ENCODE measurements at regions not wholly inside any gene's neighbourhood (a gene's known extent, or its start where the extent isn't known, plus 50 kb on each side); places are given as distances from the start of the nearest gene placed in this dataset.
"Not testable (repeated sequence)": the region's sequence is repeated elsewhere in the genome, so short reads cannot be mapped to it uniquely, and the experiment has no call there.

- DNase-seq (ENCODE audit: low spot score): no peak
Measured at GRCh38 chr1:54474310-54475251, 68.4 kb upstream of the SSBP3 start.

GRCh38 chr1:54471588-54471987, 65.4 kb upstream of the SSBP3 start:
- DNase-seq (ENCODE audit: low spot score): no peak

DNA sequence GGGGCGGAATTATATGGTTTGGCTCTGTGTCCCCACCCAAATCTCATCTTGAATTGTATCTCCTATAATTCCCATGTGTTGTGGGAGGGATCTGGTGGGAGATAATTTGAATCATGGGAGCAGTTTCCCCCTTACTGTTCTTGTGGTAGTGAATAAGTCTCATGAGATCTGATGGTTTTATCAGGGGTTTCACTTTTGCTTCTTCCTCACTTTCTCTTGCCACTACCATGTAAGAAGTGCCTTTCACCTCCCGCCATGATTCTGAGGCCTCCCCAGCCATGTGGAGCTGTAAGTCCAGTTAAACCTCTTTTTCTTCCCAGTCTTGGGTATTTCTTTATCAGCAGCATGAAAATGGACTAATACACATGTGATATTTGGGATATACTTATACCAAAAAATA, 63.2 kb upstream of the SSBP3 start:
- DNase-seq (ENCODE audit: low spot score): not testable (repeated sequence)

DNA sequence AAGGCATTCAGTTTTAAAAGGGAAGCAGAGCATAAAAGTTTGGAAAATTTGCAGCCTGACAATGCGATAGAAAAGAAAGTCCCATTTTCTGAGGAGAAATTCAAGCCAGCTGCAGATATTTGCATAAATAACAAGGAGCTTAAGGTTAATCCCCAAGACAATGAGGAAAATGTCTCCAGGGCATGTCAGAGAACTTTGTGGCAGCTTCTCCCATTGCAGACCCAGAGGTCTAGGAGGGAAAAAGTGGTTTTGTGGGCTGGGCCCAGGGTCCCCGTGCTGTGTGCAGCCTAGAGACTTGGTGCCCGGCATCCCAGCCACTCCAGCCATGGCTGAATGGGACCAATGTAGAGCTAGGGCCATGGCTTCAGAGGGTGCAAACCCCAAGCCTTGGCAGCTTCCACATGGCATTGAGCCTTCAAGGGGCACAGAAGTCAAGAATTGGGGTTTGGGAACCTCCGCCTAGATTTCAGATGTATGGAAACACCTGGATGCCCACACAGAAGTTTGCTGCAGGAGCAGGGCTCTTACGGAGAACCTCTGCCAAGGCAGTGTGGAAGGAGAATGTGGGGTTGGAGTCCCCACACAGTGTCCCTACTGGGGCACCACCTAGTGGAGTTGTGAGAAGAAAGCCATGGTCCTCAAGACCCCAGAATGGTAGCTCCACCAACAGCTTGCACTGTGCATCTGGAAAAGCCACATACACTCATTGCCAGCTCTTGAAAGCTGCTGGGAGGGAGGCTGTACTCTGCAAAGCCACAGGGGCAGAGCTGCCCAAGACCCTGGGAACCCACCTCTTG, 62.3 kb upstream of the SSBP3 start:
- not testable (repeated sequence) for DNase-seq (ENCODE audit: low spot score)

GRCh38 chr1:54465351-54465811, 59.2 kb upstream of the SSBP3 start:
- DNase-seq (ENCODE audit: low spot score): no peak

DNA sequence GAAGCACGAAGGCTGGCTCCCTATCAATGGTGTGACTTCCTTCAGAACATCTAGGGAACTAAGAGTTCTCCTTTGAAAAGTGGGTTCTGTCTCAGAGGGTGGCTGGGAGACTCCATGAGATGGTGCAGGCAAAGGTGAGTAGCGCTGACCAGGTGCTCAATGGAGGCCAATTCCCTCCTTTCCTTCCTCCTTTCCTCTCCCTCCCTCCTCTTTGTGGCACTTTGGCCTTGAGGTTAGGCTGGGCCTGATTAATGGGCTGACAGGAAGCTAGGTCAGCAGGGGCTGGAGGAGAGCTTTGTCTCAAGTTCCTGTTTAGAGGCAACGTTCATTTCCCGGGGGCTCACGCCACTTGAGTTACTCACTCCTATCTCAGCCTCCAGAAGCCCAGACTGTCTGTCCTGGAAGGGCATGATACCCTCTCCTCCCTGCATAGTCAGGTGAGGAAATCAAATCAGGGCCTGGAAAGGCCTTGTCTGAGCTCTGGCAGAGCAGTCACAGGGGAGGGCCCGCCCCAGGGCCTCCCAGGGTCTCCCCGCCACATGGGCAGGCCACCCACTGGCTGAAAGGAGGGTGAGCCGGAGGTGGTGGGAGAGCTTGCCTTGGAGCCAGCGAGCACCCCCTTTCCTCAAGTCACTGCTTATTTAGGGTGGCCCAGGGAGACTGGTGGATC, 58.4 kb upstream of the SSBP3 start:
- no peak for DNase-seq (ENCODE audit: low spot score)

- no peak for DNase-seq (ENCODE audit: low spot score)
Measured at GRCh38 chr1:54464031-54464476, 57.9 kb upstream of the SSBP3 start.

DNA sequence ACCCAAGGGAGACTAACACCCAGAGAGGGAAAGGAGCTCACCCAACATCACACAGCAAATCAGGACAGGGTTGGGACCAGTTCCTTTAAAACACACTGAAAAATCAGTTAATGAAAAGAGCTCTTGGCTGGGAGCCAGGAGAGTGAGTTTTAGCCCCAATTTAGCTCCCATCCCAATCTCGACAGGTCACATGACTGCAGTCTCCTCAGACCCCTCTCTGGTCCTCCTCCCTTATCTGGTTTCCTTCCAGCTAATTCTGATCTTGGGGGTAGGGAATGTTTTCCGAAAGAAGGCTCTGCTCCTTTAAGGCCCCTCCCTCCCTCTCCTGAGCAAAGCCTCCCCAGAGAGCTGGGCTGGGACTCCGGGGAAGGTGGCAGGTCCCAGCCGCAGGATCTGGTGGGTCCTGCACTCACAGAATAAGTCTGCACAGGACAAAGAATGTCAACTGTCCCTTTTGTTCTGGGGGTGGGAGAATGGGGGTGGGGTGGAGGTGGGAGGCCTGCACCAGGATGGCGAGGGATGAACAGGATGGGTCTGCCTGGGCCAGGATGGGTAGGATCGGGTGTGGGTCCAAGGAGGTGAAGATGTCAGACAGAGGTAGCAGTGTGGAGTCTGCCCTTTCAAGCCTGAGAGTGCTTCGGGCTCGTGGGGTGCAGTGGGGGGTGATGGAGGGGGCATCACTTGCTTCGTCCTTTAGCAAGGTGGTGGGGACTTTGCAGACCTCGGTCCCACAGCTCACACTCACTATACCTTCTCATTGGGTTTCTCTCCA, 57.3 kb upstream of the SSBP3 start:
- no peak for DNase-seq (ENCODE audit: low spot score)

DNA sequence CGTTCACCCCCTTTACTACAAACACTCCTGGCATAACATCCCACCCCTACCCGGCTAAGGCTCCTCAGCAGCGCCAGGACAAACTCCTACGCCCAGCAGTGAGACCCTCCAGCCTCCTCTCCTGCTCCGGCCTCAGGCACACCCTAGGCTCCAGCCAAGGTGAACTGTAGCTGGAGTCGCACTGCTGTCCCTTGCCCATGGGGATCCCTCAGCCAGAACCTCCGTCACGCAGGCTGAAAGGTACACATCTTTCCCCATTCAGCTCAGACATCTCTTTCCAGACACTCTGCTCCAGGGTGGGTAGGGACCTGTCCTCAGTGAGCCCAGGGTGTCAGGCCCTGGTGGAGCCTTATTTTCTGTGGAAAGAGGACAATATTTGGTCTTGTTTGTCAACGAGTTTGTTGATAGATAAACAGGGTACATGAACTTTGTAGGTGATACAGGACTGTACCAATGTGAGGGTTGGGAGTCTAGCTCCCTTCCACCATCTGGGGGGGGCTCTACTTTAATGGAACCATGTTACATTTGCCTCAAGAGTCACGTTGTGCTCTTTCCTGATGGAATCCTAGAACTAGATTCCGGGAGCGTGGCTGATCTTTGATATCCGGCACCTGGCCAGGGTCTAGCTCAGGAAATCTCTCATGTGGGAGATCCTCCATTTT, 56.5 kb upstream of the SSBP3 start:
- no peak for DNase-seq (ENCODE audit: low spot score)

DNA sequence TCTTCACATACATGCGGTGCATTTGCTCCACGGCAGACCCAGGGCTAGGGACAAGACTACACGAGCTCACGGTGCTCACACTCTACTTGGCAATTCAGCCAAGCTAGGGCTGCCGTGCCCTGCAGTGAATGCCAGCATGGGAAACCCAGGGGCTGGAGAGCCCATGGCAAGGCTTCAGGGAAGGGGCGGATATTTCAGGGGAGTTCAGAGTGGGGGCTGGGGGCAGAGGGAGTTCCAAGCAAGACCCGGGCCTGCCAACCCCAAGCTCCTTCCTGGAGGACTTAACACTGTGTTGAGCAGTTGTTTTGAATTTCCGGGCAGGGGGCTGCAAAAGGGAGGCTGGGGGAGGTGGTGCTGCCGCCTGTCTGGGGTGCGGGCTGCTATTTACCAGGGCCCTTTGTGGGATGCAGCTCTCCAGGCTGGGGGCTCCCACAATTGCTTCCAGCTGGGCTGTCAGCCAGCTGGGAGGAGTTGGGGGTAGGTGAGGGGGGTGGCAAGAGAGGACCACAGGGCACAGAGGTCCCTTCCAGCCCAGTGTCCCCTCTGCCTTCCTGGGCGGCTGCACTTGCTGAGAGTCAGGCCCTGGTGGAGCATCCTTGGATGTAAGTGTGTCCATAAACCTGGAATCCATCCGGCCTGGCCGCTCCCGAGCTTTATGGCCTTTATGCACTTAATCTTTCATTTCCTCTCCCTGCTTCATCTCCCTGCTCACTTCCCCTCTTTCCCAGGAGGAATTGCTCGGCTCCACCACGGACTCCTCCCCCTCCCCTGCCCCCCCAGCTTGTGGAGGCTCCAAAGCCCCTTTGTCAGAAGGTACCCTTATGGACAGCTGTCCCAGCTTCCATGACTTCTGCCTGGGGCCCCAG, 55.8 kb upstream of the SSBP3 start:
- no peak for DNase-seq (ENCODE audit: low spot score)

- DNase-seq (ENCODE audit: low spot score): no peak
Measured at GRCh38 chr1:54460861-54461387, 54.7 kb upstream of the SSBP3 start.

- DNase-seq (ENCODE audit: low spot score): no peak
Measured at GRCh38 chr1:54460351-54460750, 54.2 kb upstream of the SSBP3 start.

GRCh38 chr1:54459726-54460191, 53.6 kb upstream of the SSBP3 start:
- DNase-seq (ENCODE audit: low spot score): no peak

GRCh38 chr1:54459140-54459539, 52.9 kb upstream of the SSBP3 start:
- DNase-seq (ENCODE audit: low spot score): no peak

DNA sequence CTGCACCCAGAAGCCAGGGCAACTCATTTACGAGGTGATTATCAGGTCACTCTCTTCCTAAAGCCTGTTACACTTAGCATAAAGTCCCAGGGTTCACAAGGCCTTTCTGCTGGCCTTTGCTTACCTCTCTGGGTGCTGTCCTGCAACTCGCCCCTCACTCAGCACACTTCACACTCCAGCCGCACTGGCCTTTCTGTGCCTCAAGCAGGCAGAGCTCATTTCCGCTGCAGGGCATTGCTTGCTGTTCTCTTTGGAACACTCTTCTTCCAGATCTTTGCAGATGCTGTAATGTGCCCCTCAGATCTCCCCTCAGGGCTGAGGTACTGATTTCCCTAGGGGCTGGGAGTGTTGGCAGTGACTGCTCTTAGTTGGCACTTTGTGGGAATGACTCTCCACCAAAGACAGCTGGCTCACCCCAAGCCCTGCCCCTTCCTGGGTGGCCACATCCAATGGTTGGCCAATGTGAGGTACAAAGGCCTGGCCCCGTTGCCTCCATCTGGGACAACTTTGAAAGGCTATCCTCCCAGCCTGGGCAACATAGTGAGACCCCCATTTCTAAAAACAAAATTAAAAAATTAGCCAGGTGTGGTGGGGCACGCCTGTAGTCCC, 50.8 kb upstream of the SSBP3 start:
- DNase-seq (ENCODE audit: low spot score): no peak

- no peak for DNase-seq (ENCODE audit: low spot score)
Measured at GRCh38 chr1:54456361-54456760, 50.2 kb upstream of the SSBP3 start.

All from Ammon's horn (tissue), 1 donor.